NCI-H1092 (cell line): ENCODE measurements at regions not wholly inside any gene's neighbourhood (a gene's known extent, or its start where the extent isn't known, plus 50 kb on each side); places are given as distances from the start of the nearest gene placed in this dataset.
A peak's percentile ranks its signal among the peaks of the same experiment; 100 is the strongest.
"Not testable (repeated sequence)": the region's sequence is repeated elsewhere in the genome, so short reads cannot be mapped to it uniquely, and the experiment has no call there.

Source experiments
- DNase-seq: peaks from one replicate; lab custom pipeline; 2025; lab: John Stamatoyannopoulos, UW

DNA sequence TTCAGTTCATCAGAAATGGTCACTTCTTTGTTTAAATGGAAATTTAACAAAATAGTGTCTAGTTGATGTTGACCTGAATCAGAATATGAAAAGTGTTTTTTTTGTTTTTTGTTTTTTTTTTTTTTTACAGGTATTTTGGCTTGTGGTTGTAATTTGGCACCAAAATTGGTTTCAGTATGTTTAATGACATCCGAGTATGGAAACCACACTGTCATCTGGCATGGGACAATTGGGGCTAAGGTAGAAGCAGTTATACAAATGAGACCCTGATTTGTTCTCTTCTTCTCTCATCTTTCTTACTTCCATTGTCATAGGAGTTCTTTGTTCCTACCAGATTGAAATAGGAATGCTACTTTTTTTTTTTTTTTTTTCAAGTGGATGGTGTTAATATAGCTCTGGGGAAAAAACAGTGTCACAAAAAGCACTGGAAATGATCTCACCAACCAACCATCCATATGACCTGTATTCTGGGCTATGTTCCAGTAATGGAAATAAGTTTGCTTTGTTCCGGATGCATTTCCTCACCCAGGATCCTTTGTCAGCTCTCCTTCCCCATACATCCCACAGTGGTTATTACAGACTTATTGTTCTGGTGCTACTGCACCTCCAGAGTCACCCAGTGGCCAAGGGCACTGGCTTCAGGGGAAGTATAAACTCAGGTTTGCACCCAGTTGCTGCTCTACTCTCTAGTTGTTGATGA, 95.8 kb downstream of the ATXN3L start:
- peak; percentile 14 for DNase-seq

DNA sequence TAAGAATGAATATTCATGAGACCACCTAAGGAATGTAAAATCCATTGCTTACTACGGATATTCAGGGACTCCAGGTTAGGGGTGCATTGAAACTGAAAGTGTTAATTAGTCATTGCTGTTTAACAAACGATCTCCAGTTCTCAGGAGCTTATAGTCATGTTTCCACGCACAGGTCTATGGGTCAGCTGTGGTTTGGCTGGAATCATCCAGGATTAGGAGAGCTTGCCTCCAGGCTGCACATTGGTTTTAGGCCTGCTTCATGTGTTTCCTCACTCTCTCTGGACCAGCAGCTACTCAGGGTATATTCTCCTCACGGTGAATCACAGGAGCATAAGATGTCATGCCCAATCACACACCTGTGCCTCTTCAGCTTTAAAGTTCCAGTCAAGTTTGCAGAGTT, 98.9 kb downstream of the ATXN3L start:
- no peak for DNase-seq

DNA sequence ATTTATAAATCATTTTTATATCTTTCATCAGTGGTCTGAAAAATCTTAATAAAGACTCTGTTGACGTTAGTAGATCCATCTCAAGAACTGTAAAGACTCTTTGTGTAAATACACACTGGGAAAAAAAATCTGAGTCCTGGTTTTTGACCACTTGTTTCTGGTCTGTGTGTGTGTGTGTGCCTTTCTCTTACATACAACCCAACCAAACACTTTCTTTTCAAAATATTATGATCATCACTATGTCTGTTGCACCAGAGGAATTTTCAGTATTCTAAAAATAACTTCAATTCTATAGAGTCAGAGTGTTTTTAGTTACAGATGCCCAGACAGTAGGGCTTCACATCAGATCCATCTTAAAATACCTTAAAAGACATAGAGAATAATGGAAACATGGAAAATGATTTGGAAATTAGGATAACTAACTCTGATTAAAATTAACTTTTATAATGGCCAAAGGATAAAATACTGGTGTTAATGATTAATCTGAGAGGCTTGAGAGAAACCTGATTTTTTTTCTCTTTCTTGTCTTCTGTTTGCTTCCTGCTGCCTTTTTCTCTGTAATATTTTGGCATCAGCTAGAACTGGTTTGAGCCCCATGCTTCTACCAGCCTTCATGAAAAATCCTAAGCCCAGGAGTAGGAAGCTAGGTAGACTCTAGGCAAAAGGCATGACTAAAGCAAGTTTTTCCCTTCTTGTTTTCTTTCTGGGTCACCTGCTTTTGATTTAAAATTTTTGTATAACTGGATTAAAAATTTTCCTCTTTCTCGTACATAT, 99.7 kb downstream of the ATXN3L start:
- DNase-seq: no peak

DNA sequence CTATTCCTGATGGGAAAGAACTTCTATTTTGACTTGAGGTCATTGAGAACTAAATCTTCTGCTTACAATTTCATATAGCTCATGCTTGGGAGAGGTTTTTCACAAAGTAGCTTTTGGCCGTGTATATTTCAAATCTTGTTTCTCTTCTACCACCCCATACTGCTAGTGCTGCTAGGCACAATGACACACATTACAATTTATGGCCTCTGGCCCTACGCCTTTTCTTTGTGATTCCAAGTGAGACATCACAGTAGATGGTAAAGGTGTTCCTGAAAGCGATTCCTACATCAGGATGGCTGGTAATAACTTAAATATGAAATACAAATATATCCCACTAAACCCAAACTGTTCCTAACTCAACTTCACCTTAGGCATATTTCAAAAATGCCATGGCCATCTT, 101.1 kb downstream of the ATXN3L start:
- DNase-seq: no peak

DNA sequence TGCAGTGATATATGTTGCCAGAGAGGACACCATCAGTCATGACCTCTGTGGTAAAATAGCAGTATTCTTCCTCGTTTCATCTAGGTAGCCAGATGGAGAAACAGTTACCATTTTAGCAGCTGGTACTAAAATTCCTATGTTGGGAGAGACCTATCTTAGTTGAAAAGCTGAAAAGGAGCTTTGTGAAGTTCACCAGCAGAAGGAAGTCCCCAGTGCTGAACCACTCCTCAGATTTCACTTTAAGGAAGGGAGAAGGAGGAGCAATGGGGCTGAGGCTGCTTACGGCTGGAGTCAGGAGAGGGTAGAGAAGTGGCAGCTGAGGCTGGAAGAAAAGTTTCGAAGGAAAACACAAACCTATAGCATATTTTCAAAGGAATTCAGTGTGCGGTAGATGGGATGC, 103.7 kb downstream of the ATXN3L start:
- DNase-seq: no peak

DNA sequence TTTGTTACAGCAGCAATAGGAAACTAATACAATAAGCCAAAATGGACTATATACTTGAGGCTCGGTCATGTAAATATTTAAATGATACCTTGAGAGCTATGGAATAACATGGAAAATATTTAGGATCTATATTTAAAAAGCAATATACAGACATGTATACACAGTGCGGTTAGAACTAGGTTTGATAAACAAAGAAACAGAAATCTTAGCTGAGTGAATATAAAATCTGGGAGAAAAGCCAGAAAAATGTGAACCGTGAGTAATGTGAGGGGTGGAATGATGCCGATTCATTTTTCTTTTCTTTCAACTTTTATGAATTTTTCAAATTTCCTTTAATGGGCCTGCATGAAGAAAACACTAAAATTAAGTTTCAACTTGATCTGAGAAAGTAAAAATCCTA, 104.1 kb downstream of the ATXN3L start:
- DNase-seq: no peak

DNA sequence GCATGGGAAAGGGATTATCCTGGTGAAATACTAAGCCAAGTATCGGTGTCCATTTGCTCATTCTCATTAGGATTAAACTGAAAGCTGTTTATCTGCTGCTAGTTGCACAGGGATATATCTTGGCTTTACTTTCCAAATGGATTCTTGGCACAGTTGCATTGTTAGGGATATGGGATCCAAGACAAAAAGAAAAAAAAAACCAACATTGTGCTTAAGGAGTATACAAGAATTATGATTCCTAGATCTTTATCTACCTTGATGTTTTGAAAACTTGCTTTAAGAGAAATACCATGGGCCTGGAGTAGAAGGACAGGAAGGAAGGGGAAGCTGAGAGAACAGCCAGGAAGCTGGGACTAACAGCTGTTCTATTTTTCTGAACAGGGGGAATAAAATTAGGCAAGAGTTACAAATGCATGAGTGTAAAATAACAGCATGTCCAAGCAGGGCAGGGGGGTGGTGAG, 107.6 kb downstream of the ATXN3L start:
- no peak for DNase-seq

DNA sequence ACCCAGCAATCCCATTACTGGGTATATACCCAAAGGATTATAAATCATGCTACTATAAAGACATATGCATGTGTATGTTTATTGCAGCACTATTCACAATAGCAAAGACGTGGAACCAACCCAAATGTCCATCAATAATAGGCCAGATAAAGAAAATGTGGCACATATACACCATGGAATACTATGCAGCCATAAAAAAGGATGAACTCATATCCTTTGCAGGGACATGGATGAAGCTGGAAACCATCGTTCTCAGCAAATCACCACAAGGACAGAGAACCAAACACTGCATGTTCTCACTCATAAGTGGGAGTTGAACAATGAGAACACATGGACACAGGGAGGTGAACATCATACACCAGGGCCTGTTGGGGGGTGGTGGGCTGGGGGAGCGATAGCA, 109.7 kb downstream of the ATXN3L start:
- not testable (repeated sequence) for DNase-seq

DNA sequence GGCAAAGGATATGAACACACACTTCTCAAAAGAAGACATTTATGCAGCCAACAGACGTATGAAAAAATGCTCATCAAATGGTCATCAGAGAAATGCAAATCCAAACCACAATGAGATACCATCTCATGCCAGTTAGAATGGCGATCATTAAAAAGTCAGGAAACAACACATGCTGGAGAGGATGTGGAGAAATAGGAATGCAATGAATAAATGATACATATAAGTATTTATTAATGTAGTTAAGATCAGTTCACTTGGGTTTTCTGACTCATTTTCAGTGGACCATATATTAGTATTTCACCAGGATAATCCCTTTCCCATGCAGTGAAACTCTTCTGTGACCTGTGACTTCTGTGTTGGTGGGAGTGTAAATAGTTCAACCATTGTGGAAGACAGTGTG, 110.1 kb downstream of the ATXN3L start:
- DNase-seq: not testable (repeated sequence)

DNA sequence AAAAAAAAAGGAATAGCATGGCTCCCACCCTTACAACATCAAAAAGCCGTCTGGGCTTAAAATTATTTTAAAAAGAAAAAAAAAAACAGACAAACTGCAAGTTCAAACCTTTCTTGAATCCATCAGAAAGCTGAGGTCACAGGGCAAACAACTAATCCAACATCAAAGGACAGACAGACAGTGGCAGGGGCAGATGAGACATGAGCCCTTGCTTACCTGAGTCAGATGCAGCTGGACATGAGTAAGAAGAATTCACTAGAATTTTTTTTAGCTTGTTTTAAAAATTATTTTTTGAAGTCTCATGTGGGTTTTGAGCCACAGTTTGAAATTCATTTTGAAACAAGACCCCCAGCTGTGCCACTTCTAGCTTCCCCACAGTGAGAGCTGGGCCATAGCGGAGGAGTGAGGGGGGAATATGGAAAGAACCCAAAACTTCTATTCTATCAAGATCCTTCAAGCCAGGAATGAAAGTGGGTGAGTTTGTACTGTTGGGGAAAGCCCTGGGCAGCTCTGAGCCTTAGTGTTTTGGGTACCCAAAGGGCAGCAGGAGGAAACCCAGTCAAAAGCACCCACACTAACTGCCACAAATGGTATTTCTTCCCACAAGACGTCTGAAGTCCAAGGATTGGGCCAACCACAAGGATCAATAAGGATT, 111.4 kb downstream of the ATXN3L start:
- no peak for DNase-seq

DNA sequence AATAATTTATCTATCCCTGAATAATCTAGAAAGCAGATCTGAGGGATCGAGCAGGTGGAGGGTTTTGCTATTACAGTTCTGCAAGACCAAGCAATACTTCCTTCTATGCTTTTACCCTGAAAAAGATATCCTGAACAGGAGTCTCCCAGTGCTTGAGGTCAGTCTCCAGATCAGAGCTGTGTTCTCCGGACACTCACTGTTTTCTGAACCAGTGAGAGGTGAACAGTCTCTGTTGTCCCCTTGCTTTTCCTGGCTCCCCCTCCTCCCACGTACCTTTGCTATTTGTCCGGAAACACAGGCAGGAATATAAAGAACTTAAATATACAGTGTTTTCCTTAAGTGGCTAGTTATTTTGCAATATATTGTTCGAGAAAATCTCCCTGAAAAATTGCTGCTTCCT, 116.6 kb downstream of the ATXN3L start:
- no peak for DNase-seq

DNA sequence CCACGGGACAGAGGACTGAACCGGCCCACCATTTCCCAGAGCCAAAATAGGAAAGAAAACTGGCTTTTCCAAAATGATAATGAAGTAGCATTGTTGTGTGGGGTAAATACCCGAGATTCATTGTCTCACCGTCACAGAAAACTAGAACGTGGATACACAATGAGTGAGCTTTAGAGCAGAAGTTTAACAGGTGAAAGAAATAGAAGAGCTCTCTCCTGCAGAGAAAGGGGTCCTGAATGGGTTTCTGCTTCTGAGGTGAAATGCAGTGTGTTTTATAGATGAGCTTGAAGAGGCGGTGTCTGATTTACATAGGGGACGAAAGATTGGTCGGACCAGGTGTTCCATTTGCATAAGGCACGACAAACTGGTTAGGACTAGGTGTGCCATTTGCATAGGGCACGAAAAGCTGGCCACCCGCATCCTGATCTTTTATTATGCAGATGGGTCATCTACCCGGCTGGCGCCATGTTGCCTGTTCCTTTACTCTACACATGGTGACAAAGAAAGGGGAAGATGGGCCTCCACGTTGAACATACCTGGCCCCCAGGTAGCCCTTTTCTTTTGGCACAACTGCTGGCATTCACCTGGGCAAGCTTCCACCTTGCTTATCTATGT, 118.1 kb downstream of the ATXN3L start:
- DNase-seq: no peak

DNA sequence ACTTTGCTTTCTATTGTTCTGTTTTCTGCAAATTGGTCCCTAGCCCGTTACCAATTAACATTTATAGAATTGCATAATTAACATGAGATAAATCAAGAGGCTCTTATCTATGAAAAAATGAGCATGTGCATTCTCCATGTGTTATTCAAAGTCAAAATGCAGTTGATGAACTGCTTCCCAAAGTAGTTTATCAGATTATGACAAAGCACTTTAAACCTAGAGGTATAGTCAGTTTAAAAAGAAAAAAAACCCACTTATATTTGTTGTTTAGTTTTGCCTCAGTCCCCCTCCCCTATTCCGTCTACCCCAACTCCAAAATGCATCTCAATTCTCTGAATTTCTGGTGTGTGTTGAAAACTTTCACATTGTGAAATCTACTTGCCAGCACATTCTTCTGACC, 119.5 kb downstream of the ATXN3L start:
- no peak for DNase-seq

DNA sequence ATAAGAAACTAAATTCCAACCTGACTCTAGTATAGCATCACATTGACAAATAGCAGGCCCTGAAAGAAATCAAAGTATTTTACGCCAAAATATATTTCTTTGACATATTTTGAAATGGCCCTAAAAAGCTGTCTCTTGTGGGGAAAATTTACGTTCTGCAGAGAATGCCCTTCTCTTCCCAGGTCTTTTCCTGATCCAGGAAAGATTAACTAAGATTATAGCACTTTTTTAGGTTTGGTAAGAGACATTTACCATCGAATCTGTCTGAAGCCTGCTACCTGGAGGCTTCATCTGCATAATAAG, 121.1 kb downstream of the ATXN3L start:
- no peak for DNase-seq

DNA sequence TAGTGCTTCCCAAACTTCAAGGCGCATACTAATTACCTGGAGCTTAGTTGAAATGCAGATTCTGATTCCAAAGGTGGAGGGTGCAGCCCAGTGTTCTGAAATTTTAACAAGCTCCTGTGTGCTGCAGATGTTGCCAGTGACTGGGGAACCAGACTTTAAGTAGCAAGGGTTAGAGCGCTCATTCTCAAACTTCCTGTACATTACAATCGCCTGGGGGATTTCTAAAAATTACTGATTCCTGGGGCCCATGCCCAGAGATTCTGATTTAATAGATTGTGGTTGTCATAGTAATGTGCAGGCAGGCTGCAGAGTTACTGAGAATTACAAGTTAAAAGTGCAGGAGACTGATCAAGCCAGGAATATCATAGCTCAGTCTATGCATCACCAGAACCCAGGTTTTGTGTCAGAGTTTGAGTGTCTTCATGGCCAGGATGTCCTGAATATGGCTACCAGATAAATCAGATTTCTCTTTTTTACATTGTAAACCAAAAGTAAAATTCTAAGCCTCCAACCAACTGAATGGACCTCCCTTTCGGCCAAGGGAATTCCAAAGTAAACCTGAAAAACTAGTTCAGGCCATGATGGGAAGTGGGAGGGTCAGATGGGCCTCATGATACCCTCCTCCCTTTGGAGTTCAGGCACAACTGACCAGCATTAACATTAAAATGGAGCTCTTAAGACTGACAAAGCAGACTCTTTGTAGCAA, 121.6 kb downstream of the ATXN3L start:
- DNase-seq: no peak

DNA sequence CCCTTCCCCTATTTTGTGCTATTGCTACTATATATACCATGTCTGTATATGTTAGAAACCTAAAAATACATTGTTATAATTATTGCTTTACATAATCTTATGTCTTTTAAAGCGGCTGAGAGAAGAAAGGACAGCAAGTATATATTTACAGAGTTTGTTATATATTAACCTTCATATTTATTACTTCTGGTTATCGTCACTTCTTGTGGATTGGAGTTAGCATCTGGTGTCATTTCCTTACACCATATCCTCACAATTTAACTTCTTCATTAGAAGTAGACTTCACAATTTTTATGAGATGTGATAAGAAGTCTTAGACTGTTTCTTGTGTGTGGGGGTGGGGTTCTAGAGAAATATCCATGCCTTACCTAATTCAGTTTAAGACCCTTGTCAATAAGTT, 123.1 kb downstream of the ATXN3L start:
- DNase-seq: no peak

DNA sequence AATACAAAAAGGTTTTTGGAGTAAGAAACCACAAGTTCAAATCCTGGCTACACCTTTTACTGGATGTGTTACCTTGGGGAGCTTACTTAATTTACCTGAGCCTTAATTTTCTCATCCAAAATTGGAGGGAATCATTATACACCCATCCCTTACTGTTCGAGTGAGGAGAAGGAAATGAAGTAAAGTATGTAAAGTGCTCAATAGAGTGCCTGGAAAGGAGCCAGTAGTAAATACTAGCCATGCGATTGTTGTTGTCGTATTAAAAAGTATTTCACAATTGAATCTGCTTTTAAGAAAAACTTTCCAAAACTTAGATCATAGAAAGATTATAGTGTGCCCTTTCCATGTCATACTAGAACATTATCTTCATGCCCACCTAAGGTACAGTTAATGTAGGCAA, 124.5 kb downstream of the ATXN3L start:
- no peak for DNase-seq

DNA sequence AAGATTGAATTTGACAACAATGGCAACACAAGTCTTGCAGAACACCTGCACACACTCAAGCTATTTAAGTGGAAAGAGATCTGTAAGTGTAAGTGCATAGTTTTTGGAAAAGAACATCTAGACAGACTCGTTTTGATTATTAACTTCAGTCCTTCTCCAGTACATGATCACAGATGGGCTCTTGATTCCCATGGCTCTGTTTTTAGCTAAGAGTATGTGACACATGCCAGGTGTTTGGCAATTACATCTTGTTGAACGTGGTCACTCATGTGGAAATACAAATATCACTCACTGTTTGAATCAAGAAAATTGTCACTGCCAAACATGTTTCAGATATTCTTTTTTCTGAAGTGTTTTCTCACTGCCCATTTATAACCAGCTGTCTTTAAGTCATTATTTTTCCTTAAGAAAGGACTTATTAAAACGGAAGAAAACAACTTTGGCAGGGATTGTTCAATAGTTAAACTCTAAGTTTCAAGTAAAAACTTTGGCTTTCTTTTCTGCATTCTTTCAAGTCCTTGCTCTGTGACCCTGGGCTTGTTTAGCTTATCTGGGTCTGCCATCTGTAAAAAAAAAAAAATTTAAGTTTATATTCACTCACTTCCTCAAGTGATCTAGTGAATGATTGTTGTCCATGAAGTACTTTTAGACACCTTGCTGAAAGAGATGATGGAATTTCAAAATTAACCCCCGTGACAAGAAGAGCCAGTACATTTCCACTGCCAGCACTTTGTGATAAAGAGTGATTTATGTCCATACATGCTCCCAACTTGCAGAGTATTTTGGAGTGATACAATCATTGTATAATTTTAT, 125.4 kb downstream of the ATXN3L start:
- peak; percentile 82 for DNase-seq

DNA sequence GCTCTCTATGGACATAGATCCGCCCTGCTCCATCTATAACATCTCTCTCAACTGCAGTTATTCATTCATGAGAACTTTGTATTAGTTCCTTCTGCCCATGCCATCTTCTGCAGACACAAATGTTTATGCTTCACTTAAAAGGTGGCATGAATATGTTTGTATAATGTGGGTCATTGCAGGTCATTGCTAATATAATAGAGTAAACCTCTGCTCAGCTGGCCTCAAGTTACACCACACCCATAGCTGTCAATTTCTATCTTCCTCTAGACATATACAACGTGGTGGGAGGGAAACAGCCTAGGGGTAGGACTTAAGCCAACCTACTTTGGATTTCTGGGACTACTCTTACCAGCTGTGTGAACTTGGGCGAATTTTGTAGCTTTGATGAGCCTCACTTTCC, 129.8 kb downstream of the ATXN3L start:
- DNase-seq: no peak

DNA sequence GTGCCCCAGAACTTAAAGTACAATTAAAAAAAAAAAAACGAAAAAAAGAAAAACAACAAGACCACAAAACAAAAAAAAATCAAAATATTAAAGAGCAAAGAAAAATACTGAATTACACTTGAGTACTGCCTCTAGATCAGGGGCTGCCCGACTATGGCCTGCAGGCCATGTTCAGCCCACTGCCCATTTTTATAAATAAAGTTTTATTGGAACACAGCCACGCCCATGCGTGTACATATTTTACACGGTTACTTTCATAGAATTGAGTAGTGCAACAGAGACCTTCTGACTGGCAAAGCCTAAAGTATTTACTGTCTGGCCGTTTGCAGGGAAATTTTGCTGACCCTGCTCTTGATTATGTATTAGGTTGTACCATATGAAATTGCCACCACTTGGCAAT, 130.5 kb downstream of the ATXN3L start:
- no peak for DNase-seq

DNA sequence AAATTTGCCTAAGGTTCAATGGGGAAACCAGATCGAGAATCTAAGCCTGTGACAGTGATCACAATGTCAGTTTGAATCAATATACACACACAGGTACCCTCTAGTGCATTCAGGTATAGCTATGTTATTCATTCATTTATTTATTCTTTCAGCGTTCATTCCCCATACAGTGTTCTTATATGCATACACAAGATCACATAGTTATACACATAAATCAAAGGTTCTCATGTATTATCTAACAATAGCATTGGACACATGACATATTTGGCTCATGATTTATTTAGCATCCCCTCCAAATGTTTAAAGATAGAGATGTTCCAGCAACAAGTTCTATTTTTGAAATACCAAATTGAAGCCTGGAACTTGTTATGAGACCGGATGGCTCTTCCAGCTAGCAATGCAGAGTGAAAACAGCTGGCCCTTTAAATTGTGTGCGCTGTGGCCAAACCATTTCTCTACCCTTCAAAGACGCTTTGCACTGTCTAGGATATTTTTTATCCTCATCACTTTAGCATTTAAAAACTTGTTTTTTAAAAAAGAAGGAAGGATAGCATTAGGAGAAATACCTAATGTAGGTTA, 131.0 kb downstream of the ATXN3L start:
- no peak for DNase-seq
